ENCODE measurements at regions not wholly inside any gene's neighbourhood (a gene's known extent, or its start where the extent isn't known, plus 50 kb on each side); places are given as distances from the start of the nearest gene placed in this dataset.

DNA sequence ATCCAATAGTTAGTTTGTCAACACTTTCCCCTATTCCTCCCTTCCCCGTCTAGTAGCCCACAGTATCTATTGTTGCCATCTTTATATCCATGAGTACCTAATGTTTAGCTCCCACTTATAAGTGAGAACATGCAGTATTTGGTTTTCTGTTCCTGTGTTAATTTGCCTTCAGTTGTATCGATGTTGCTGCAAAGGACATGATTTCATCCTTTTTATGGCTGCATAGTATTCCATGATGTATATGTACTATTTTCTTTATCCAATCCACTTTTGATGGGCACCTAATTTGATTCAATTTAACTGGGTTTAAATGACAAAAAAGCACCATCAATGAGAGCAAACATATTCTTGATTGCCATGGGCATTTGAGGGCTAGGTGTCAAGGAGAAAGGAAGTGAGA lies 321.5 kb upstream of the TBX18 start:
- H2AFZ ChIP-seq (ENCODE audit: insufficient read depth, low read depth, low read length, poor library complexity, severe bottlenecking): no peak overlapping the region
- no CpG with 5 or more reads among the region's 2 CpGs for WGBS (ENCODE audit: insufficient coverage)
- no peak overlapping the region for H3K4me3 Mint-ChIP-seq

DNA sequence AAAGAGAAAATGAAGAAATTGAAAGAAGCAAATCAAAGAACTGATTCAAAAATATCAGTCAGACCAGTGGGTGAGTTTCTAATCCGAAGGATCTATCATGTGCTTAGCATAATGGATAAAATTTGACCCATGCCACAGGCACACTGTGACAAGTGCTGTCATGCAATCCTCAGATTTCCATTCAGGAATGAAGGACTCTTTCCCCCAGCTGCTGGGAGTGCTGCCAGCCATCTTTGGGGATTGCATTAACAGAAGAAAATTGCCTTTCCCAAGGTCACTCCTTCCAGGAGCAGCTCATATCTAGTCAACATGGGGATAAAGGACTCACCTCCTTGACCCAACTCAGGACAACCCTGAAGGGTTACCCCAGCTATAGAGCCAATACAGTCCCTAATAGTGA lies 316.7 kb upstream of the TBX18 start:
- no peaks in the 10 kb centered on the region for H3K27me3 Mint-ChIP-seq
- H2AFZ ChIP-seq (ENCODE audit: insufficient read depth, low read depth, low read length, poor library complexity, severe bottlenecking): no peak overlapping the region
- CTCF ChIA-PET: no interaction called here

More for the DNA sequence above, 321.5 kb upstream of the TBX18 start:
- H3K79me2 ChIP-seq (ENCODE audit: control insufficient read depth, insufficient read depth, low read length): no peaks in the 10 kb centered on the region
- intact Hi-C loops (cut with micrococcal nuclease): no loop called here
- no peaks in the 10 kb centered on the region for H3K36me3 ChIP-seq (replicated peaks in 1 of 2; ENCODE audit: control extremely low read depth in 1 of 2, control insufficient read depth in 1 of 2, extremely low read depth in 1 of 2, insufficient read depth in 2 of 2, low read length in 1 of 2)
- Mint-ChIP-seq H3K4me1 (no peaks in the 10 kb centered on the region), H3K9me3 (ENCODE audit: insufficient read depth) (peaks cover 5% of the 10 kb centered on the region), H3K27me3 (no peaks in the 10 kb centered on the region), H3K27ac (no peak overlapping the region)
- no peaks in the 10 kb centered on the region for H3K4me1 ChIP-seq (ENCODE audit: control insufficient read depth in 2 of 2, insufficient read depth in 2 of 2, low read length in 2 of 2)
- ATAC-seq (ENCODE audit: low read depth): no peak
- H4K20me1 ChIP-seq (ENCODE audit: control insufficient read depth, insufficient read depth, low read length, poor library complexity, severe bottlenecking): no peaks in the 10 kb centered on the region
- no peaks in the 10 kb centered on the region for H3K9me3 ChIP-seq (ENCODE audit: control extremely low read depth in 1 of 3, control insufficient read depth in 2 of 3, insufficient read depth in 1 of 3, low read length in 2 of 3)
- no peak overlapping the region for H3K4me2 ChIP-seq (replicated peaks; ENCODE audit: low read depth, low read length, poor library complexity, severe bottlenecking)
- H3K4me3 ChIP-seq (ENCODE audit: control extremely low read depth in 1 of 5, extremely low read depth in 1 of 5, insufficient read depth in 1 of 5, low read depth in 2 of 5, low read length in 4 of 5): no peak overlapping the region
- CTCF ChIA-PET: no interaction called here
- no peak overlapping the region for H3K27ac ChIP-seq (ENCODE audit: low read length in 2 of 2)
- DNase-seq: no peak
- TF ChIP-seq, protein P1, sequence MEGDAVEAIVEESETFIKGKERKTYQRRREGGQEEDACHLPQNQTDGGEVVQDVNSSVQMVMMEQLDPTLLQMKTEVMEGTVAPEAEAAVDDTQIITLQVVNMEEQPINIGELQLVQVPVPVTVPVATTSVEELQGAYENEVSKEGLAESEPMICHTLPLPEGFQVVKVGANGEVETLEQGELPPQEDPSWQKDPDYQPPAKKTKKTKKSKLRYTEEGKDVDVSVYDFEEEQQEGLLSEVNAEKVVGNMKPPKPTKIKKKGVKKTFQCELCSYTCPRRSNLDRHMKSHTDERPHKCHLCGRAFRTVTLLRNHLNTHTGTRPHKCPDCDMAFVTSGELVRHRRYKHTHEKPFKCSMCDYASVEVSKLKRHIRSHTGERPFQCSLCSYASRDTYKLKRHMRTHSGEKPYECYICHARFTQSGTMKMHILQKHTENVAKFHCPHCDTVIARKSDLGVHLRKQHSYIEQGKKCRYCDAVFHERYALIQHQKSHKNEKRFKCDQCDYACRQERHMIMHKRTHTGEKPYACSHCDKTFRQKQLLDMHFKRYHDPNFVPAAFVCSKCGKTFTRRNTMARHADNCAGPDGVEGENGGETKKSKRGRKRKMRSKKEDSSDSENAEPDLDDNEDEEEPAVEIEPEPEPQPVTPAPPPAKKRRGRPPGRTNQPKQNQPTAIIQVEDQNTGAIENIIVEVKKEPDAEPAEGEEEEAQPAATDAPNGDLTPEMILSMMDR (IDR thresholded peaks at IDR 0.05): no peak
- no peak for TF ChIP-seq EZH2 (IDR thresholded peaks at IDR 0.05; ENCODE audit: borderline replicate concordance, insufficient read depth, low read depth, low read length, poor library complexity, severe bottlenecking)
- POLR2A ChIA-PET: no interaction called here
- H3K9ac ChIP-seq (ENCODE audit: low read length): no peak overlapping the region
- no peaks in the 10 kb centered on the region for H3K27me3 ChIP-seq (replicated peaks in 1 of 4; ENCODE audit: control extremely low read depth in 1 of 4, control insufficient read depth in 3 of 4, insufficient read depth in 4 of 4, low read length in 3 of 4)

More for the DNA sequence above, 316.7 kb upstream of the TBX18 start:
- Histone ChIP-seq H3K79me2 (ENCODE audit: control insufficient read depth, insufficient read depth, low read length) (no peaks in the 10 kb centered on the region), H3K27me3 (replicated peaks in 1 of 4; ENCODE audit: control extremely low read depth in 1 of 4, control insufficient read depth in 3 of 4, insufficient read depth in 4 of 4, low read length in 3 of 4) (no peaks in the 10 kb centered on the region), H3K4me2 (replicated peaks; ENCODE audit: low read depth, low read length, poor library complexity, severe bottlenecking) (no peak overlapping the region), H3K4me3 (ENCODE audit: control extremely low read depth in 1 of 5, extremely low read depth in 1 of 5, insufficient read depth in 1 of 5, low read depth in 2 of 5, low read length in 4 of 5) (no peak overlapping the region), H3K36me3 (replicated peaks in 1 of 2; ENCODE audit: control extremely low read depth in 1 of 2, control insufficient read depth in 1 of 2, extremely low read depth in 1 of 2, insufficient read depth in 2 of 2, low read length in 1 of 2) (no peaks in the 10 kb centered on the region), H3K27ac (ENCODE audit: low read length in 2 of 2) (no peak overlapping the region), H4K20me1 (ENCODE audit: control insufficient read depth, insufficient read depth, low read length, poor library complexity, severe bottlenecking) (no peaks in the 10 kb centered on the region), H3K4me1 (ENCODE audit: control insufficient read depth in 2 of 2, insufficient read depth in 2 of 2, low read length in 2 of 2) (no peaks in the 10 kb centered on the region), H3K9ac (ENCODE audit: low read length) (no peak overlapping the region), H3K9me3 (ENCODE audit: control extremely low read depth in 1 of 3, control insufficient read depth in 2 of 3, insufficient read depth in 1 of 3, low read length in 2 of 3) (no peaks in the 10 kb centered on the region)
- Mint-ChIP-seq H3K9me3 (ENCODE audit: insufficient read depth) (peaks cover 5% of the 10 kb centered on the region), H3K4me3 (no peak overlapping the region), H3K27ac (no peak overlapping the region), H3K4me1 (no peaks in the 10 kb centered on the region)
- no peak for TF ChIP-seq EZH2 (IDR thresholded peaks at IDR 0.05; ENCODE audit: borderline replicate concordance, insufficient read depth, low read depth, low read length, poor library complexity, severe bottlenecking)
- TF ChIP-seq, protein P1 (IDR thresholded peaks at IDR 0.05): no peak
- intact Hi-C loops (cut with micrococcal nuclease): no loop called here
- ATAC-seq (ENCODE audit: low read depth) (no peak), DNase-seq (no peak)
- POLR2A ChIA-PET: no interaction called here
- WGBS (ENCODE audit: insufficient coverage): 91% methylated on average over 1 of the region's 1 CpG

All from B cell (primary cell).